Gastroesophageal sphincter (tissue), 3 donors: ENCODE measurements at regions not wholly inside any gene's neighbourhood (a gene's known extent, or its start where the extent isn't known, plus 50 kb on each side); places are given as distances from the start of the nearest gene placed in this dataset.

Experiments used
- CTCF ChIP-seq, 4 experiments: fragments of 200-600 bp in 2 of 4; fragments of 450-650 bp in 2 of 4; sonication (generic) in 1 of 4; IDR thresholded peaks; one replicate each; pipeline ENCODE4 v1.5.1; 2017 to 2019; ENCODE audit warnings: antibody characterized with exemption in 4 of 4, mild to moderate bottlenecking in 2 of 4, moderate library complexity in 2 of 4
- POLR2A ChIP-seq, 2 donors: fragments of 450-650 bp; IDR thresholded peaks; one replicate each; pipeline ENCODE4 v1.6.1; 2017; ENCODE audit warnings: antibody characterized with exemption in 2 of 2, mild to moderate bottlenecking in 2 of 2, moderate library complexity in 1 of 2
- POLR2AphosphoS5 ChIP-seq: sonication (generic); formaldehyde crosslinking; IDR thresholded peaks from one replicate; pipeline ENCODE4 v1.6.1; 2017; ENCODE audit warnings: antibody characterized with exemption

GRCh38 chr11:106474274-106474673 lies 396.8 kb downstream of the AASDHPPT start:
- TF ChIP-seq CTCF (IDR thresholded peaks at IDR 0.05) = no peak
- no peak for TF ChIP-seq POLR2A (IDR thresholded peaks at IDR 0.05)
- no peak for TF ChIP-seq POLR2AphosphoS5
